HCEC 1CT (cell line): ENCODE measurements at regions not wholly inside any gene's neighbourhood (a gene's known extent, or its start where the extent isn't known, plus 50 kb on each side); places are given as distances from the start of the nearest gene placed in this dataset.

Source experiments
- DNase-seq: peaks from one replicate; pipeline ENCODE4 v3.0.0-alpha.2; 2017

DNA sequence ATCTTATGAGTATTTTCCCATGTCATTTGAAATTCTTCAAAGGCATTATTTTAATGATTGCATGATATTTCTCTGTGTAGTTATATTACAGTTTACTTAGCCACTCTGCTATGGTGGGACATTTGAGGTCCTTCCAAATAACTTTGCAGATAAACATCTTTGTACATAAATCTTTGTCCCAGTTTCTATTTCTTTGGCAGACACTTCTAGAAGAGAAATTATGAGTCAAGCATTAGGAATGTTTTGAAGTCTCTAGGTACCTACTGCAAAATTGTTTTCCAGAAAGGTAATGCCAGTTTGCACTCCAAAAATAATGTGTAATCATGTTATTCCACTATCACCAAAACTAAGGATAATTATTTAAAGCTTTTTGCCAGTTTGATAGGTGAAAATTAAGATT, 149.7 kb downstream of the EN1 start:
- DNase-seq = no peak

DNA sequence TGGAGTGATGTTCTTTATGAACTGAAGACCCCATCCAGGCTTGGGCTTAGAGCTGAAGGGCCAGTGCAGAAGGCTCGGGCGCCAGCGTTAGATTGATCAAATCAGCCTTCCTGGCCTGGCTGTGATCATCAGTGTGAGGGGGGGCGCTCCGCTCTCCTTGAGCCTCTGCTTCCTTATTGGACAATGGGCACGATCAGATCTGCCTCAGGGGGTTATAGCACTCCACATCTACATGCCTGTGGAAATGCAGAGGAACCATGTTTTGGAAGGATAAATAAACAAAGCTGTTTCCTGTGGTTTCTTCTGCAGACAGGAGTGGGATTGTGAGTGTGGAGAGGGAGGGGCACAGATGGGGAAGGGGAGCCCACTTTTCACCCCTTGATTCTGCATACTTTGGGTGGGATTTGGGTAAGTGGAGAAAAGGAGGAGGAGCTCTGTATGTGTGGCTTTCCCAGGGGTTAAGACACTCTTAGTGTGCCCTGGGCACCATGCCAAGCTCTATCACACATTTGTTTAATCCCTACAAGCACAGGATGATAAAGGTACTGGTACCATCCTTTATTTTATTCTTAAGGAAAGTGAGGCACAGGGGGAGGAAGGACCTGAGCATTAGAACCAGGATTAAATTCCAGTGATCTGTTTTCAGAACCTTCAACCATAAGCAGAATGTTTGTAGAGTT, 150.5 kb downstream of the EN1 start:
- no peak for DNase-seq

DNA sequence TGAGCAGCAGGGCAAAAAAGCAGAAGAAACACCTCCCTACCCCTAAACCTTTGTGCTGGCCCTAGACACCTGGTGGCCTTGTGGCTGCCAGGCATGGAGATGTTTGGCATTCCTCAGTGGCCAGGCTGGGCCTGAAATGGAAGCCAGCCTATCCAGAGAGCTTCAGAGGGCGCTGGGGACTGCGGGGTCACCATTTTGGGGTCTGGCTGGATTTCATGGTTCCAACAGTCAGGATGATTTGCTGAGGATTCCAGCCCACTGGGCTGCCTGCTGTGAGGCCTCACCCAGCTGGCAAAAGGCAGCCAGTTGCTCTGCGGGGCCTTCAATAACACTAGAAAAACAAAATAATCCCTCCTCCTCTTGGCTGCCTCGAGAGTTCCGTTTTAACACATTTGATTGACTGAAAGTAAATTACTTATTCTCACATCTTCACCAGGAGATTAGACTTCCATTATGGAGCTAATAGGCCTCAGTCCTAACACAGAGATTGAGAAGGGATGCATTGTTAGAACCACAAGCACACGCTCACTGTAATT, 154.1 kb downstream of the EN1 start:
- no peak for DNase-seq

DNA sequence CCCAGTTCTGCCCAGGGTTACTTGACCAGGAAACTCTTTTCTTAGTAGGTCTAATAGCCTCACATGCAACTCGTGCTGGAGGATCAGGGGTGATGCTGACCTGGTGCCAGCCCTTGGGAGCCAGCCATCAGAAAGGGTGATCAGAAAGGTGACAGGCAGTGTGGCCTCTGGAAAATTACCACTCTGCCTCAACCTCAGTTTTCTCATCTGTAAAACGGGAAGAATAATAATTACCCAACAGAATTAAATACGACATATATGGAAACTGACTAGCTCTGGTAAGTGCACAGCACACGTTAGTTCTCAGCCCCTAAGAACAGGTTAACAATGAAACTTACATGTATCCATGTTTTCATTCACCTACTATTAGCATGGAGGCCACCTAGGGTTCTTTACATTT, 157.6 kb downstream of the EN1 start:
- DNase-seq = no peak

DNA sequence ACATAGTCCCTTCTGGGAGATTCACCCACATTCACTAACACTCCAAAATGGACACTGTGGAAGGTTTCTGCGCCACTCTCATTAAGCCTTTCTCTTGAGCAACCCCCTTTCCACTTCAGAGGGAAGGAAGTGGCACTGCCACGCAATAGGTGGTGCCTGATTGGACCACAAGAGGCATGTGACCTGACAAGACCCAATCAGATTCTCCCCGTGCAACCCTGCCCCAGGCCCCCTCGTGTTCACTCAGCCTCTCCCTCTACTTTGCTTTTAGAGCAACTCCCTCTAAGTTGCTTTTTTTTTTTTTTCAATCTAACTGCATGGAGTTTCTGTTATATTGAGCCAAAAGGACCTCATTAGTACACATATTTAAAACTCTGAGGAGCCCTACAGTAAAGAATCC, 158.0 kb downstream of the EN1 start:
- no peak for DNase-seq

DNA sequence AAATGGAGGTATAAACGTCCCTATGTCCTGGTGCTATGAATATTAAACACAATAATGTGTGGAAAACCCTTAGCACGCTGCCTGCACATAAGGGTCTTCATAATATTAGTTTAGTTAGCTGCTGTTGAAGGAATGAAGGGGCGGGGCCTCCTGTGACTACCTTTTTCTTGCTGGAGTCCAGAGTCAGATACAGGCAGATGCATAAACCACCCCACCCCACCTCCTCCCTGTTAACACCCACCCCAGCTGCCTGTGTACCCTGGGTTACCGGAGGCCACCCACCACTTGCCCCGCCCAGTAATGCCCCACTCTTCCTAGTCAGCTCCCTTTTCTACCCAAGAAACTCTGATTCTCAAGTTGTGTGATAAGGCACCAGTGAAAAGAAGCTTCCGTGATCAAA, 158.4 kb downstream of the EN1 start:
- DNase-seq = no peak

DNA sequence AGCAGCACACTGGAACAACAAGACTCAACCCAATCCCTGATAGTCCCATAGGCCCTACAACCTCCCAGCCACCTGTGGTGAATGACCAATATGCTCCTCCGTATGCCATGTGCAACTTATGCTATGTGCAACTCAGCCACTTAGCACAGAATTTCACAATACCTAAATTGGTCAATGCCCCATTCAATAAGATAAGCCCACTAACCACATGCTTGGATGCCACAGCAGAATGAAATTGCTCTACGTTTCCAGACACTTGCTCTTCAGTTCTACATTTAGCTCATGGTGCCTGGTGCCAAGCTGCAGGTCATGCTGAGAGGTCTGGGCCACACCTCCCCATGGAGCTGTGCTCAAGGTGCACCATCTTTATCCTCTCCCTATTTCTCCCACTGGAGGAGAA, 159.8 kb downstream of the EN1 start:
- no peak for DNase-seq

DNA sequence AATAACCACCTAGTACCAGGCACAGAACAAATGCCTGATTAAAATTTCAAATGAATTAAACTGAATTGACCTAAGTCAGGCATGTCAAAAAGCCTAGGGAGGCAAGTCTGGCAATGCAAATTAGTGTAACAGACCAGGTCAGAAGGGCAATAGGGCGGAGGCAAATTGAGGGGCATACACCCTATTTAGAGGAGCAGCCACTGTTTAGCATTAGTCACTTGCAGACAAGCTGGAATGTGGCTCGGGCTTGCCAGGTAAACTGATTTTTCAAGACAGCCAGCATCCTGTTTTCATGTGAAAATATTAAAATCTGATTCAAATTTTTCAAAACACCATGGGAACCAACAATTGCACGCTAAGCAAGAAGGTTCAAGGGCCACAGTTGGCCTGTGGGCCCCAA, 160.3 kb downstream of the EN1 start:
- no peak for DNase-seq

DNA sequence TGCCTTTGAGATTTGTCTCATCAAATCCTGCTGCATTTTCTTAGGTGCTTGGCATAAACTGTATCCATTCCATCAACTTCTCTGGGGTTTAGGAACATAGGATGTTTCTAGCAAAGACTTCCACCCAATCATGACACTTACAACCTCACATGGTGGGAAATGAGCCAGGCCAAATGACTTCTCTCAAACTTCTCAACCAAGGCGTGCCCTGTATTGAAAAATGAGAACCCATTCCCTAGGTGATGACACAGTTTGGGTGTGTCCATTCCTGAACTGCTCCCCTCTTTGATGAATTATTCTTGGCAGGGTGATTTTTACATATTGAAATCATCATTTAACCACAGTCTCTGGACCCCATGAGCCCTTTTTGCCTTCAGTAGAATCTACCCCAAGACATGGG, 161.1 kb downstream of the EN1 start:
- no peak for DNase-seq

DNA sequence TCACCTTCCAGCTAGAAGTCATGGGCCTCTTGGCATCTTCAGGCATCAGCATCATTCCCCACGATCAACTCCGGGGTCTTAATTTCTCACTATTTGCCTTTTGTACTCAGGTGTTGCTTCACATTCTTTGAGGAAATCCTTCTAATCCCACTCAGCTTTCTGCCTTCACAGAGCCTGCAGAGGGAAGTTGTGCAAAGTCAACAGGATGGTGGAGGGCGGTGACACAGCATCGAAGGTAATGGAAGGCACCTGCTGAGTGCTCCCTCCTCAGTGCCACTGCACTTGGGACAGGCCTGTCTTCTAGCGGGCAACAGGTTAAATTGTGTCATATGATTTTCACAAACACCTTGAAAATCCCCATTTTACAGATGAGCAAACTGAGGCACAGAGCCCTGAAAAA, 164.0 kb downstream of the EN1 start:
- no peak for DNase-seq

DNA sequence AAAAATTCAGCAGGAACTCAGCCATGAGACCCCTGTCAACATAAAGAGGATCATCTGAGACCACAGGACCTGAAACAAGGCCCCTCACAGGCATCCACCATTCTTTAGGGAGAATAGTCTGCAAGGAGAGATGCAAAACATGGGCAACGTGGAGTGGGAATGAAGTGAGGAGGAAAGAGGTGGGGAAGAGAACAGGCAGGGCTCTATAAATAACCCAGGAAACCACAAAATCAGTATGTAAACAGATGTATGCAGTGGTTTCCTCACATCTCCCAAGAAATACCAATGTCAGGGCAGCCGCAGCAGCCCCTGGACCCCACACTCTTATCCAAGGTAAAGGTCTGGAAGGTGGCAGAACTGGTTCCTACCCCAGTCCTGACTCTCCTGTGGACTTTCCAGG, 168.5 kb downstream of the EN1 start:
- no peak for DNase-seq

DNA sequence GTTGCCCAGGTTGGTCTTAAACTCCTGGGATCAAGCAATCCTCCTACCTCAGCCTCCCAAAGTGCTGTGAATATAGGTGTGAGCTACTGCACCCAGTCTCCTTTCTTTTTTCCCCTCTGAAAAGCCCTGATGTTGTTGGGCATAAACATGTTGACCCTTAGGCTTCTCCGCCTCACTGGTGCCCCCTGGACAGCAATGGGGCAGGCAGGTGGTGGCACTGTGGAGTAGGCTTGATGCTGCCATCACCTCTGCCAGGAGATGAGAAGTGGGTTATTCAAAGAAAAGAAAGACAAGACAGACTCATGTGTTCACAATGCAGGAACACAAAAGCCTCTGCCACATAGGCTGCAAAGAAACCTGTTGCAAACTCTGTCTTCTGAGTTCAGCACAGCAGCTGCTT, 169.9 kb downstream of the EN1 start:
- DNase-seq = no peak

DNA sequence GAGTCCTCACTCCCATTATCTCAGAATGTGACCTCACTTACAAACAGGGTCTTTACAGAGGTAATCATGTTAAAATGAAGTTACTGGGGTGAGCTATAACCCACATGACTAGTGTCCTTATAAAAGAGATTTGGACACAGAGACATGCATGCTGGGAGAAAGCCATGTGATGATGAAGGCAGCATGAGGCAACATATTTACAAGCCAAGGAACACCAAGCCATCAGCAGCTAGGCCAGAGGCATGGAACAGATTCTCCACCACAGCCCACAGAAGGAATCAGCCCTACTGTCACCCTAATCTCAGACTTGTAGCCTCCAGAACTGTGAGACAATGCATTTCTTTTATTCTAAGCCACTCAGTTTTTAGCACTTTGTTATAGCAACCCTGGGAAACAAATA, 171.9 kb downstream of the EN1 start:
- no peak for DNase-seq

DNA sequence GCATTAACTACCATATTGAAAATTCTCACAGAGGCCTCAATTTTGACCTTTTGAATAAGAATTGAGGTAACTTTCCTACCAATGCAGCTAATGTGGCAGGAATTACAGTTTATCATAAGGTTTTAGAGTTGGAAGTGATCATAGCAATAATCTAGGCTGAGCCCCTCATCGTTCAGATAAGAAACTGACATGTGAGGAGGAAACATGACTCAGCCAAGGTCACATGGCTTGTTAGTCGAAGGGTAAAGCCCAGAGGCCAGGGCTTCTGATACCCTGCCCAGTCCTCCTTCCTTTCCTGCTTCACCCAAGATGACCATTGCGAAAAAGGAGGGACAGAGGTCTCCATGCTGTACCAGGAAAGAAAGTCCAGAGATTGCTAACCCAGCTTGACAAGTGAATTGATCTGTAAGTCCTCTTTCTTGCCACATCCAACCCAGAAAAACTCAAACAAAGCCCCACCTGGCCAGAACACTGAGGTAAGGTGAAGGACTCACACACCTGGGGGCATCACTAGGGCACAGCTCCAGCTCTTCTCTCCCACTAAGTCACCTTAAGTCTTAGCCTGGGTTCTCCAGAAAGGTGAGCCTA, 174.8 kb downstream of the EN1 start:
- DNase-seq = no peak

DNA sequence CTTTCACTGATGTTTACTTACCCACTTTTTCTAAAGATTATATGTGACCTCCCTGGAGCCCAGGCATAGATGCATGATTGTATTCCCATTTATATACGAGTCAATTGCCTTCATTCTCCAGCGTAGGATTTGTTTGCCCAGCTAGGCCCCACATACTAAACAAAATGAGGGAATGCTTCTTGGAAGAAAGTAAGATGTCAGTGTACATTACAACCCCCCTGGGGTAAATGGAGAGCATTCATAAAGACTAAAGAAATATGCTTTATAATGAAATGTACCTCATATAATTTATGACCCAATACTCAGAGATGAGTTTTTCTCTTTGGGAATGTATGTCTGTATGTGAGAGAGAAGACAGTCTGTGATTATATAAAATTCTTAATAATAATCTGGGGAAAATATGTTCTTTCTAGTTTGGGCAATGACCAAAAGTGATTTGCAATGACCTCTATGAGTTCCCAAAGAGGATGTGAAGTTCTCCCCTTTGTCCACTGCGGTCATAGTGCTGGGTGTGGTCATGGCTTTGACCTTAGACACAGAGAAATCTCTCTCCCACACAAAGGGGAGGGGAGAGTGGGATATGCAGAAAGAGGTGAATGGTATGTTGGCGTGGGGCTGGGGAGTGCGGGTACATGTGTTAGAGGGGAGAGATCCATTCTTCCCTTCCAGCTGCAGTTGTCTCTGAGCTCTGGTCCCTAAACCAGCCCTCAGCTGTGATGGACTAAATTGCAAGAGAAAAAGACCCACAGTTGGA, 175.6 kb downstream of the EN1 start:
- DNase-seq = no peak

DNA sequence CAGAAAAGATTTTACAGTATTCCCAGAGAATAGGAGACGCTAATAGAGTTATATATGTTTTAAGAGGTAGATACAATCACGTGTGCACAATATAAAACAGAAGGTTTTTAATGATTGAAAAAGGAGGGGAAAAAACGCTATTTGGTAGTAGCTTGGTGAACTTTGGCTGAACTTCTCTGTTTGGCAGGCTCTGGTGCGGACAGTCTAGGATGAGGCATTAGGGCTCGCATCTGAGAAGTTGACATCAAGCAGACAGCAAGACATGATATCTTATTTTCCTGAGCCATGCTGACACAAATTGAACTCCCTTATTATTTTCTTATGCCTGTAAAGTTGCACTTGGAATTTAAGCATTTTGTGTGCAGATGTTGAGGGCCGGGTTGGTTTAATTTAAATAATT, 176.6 kb downstream of the EN1 start:
- DNase-seq = no peak

DNA sequence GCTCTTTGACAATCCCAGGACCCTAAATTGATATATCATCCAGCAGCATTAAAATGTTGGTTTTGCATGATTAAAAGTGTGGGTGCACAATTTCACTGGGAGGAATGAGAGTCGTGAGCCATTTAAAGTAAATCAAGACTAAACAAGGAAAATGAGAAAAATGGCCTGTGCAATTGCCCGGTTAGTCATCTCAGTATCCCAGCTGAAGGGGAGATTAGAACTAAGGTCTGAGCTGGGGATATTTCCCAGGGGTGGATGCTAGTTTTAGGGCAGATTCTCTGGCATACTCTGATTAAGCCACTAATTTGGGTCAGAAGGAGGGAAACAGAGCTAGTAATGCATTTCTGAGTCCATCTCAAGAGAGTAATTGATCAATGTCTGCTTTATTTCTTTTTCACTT, 177.2 kb downstream of the EN1 start:
- DNase-seq = no peak

DNA sequence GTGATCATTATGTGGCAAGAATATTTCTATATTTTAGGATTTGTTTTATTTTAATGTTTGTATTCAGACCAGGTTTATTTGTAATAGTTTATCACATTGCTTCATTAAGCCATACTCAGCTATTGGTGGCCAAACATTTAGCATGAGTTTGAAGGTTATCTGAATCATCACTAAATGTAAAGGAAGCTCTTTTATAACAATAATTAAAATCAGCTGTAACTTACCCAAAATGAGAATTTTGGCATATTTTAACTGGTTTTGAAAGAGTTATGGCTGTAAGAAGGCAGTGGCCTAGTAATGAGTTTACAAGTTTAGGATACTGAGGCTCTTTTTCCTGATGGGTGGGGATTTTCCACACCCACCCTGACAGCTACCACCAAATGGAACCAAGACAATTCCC, 177.8 kb downstream of the EN1 start:
- DNase-seq = no peak

DNA sequence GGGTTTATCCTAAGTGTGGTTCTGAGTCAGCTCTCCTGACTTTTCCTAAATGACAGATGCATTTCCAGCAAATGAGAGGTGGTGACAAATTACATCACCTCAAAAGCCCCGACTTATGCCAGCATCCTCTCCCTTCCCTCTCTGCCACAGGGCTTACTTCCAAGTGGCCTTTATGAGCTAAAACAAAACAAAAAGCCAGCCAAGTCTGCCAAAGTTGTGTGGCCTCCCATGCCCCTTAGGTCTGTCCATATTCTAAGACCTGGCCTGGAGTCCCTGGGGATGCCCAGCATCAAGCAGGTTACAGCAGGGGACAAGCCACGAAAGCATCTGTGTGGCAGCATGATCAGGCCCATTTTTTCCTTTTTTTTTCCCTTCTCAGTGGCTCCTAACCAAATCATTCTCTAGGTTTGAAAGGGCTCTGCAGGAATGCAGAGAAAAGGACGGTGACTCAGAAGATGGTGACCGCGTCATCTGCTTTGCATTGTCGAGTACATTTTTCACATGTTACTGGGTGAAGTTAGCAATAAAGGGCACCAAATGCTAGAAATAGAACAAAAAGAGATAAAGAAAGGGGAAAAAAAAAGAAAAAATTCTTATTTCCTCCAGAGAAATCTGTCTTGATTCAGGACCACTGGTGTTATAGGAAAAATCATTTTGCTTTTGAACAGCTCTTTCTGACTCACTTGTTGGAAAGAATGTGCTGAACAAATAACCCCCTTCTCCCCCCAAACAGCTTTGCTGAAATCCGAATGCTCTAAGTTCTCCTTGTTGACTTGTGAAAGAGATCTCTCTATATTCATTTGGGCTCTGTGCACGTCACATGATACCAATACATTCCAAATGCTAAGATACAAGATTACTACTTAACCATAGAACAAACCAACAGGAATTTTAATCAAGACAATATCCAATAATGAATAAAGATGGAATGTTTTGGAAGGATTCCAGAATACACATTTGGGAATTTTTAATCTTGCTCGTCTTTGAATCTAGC, 178.7 kb downstream of the EN1 start:
- peak; percentile 80 for DNase-seq

DNA sequence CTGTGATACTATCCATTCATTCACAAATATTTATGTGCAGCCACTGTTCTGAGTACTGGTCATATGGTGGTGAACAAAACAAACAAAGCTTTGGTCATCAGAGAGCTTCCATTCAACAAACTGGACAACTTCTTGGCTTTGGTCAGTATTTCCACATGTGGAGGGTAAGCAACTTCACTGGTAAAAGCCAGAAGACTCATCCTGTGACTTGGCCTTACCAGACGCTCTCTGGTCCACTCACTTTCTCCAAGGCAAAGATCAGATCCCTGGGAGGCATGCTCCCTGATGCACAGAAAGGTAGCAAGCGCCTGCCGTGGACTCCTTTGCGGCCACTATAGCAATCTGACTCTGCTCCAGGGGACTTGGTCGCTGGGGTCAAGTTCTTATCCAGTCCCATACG, 179.5 kb downstream of the EN1 start:
- DNase-seq = peak; percentile 64

DNA sequence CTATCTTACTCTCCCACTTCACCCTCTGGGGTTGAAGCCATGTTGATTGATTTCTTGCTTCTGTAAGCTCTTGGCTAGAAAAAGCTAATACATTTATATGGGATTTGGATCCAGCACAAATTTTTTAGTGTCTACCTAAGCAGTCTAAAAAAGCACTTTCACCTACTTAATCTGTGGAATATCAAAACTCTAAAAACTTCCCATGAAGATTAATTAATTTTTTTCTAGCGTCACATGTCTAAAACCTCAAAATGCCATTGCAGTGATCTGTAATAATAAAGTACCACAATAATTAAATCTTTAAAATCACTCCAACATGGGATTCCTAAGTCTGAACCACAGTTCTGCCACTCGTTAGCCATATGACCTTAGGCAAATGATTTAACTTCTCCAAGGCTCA, 180.1 kb downstream of the EN1 start:
- no peak for DNase-seq

DNA sequence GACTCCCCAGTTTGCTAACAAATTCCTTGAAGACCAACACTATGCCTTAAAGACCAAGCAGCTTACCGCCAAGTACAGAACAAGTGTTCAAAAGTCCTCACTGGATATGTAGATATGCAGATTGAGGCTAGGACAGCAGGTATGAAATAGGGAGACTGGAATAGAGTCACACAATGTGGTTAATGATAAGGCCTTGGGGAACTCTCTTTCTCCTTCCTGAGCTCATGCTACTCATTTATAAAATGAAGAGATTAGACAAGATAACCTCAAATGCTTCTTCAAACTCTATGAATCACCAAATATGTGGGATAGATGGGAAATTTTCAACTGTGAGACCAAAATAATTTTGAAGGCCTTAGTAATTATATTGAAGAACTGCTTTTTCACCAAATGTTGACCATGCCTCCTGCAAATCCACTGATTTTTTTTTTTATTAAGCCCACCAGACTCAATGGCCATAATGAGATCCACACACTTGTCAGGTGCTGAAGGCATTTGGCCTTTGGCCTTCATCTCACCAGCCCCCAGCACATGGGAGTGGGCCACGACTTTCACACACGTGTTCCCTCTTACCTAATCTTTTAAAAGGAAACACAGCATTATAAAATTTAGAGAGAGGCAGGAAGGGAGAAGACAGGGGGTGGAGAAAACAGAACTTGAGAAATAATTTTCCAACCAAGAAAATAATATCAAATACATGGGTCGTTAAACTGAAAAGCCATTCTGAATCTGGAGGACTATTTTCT, 181.5 kb downstream of the EN1 start:
- DNase-seq = no peak
